ENCODE measurements at regions not wholly inside any gene's neighbourhood (a gene's known extent, or its start where the extent isn't known, plus 50 kb on each side); places are given as distances from the start of the nearest gene placed in this dataset.

DNA sequence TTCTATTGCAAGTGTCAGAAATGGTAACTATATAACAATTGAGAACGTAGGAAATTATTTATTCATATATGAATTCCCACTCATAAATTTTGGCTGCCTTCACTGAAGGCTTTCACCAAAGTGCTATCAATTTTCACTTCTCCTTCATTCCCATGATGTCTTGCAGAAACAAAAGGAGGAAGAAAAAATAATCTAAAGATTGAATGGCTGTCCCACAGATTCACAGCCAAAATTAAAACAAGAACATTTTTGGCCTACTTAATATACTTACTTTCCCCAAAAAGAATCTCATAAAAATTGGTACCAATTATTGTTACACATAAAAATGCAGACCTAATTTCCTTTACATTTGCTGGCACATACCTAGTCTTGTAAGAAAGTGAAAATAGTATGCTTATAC lies 616.1 kb downstream of the CD109 start:
- Histone ChIP-seq H4K20me1 (ENCODE audit: insufficient read depth, low read length) (no peaks in the 10 kb centered on the region), H3K9me3 (ENCODE audit: insufficient read depth, low read length, severe bottlenecking) (no peaks in the 10 kb centered on the region), H3K9ac (ENCODE audit: low read depth, low read length) (no peak overlapping the region), H3K27ac (ENCODE audit: low read length) (no peak overlapping the region), H3K79me2 (ENCODE audit: insufficient read depth, low read length) (no peaks in the 10 kb centered on the region), H3K4me3 (ENCODE audit: low read depth in 1 of 2, low read length in 2 of 2) (no peak overlapping the region), H2AFZ (ENCODE audit: low read depth, low read length) (no peak overlapping the region), H3K27me3 (ENCODE audit: insufficient read depth, low read length, poor library complexity) (no peaks in the 10 kb centered on the region), H3K4me2 (ENCODE audit: insufficient read depth, low read length) (no peak overlapping the region), H3K36me3 (ENCODE audit: insufficient read depth, low read length) (no peaks in the 10 kb centered on the region), H3K4me1 (ENCODE audit: insufficient read depth, low read length) (no peaks in the 10 kb centered on the region)
- TF ChIP-seq, protein P1, sequence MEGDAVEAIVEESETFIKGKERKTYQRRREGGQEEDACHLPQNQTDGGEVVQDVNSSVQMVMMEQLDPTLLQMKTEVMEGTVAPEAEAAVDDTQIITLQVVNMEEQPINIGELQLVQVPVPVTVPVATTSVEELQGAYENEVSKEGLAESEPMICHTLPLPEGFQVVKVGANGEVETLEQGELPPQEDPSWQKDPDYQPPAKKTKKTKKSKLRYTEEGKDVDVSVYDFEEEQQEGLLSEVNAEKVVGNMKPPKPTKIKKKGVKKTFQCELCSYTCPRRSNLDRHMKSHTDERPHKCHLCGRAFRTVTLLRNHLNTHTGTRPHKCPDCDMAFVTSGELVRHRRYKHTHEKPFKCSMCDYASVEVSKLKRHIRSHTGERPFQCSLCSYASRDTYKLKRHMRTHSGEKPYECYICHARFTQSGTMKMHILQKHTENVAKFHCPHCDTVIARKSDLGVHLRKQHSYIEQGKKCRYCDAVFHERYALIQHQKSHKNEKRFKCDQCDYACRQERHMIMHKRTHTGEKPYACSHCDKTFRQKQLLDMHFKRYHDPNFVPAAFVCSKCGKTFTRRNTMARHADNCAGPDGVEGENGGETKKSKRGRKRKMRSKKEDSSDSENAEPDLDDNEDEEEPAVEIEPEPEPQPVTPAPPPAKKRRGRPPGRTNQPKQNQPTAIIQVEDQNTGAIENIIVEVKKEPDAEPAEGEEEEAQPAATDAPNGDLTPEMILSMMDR (IDR thresholded peaks at IDR 0.05; ENCODE audit: borderline replicate concordance, extremely low read depth, low read length, poor library complexity, severe bottlenecking), result no peak
- TF ChIP-seq EZH2 (IDR thresholded peaks at IDR 0.05; ENCODE audit: borderline replicate concordance, low read depth, low read length, severe bottlenecking), result no peak
- ATAC-seq (ENCODE audit: insufficient read depth, low read depth) (no peak), DNase-seq (no peak)

DNA sequence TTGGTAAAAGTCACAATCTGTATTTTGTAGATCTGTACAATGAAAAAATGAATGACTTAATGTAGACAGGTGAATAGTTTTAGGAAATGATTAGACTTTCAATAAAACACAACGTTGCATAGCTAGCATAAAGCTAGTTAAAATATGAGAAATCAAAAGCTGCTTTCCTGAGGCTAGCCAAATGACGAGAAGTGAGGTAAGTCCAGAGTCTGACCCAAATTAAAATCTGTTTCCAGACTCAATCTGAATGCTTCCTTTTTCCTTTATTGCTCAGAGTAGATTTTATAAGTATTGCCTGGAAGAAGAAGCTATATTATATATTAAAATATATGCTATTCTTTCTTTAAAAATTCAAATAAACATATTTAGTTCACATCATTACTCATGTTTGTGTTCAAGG lies 615.4 kb downstream of the CD109 start:
- no peak for TF ChIP-seq EZH2 (IDR thresholded peaks at IDR 0.05; ENCODE audit: borderline replicate concordance, low read depth, low read length, severe bottlenecking)
- TF ChIP-seq, protein P1 (IDR thresholded peaks at IDR 0.05; ENCODE audit: borderline replicate concordance, extremely low read depth, low read length, poor library complexity, severe bottlenecking), result no peak

DNA sequence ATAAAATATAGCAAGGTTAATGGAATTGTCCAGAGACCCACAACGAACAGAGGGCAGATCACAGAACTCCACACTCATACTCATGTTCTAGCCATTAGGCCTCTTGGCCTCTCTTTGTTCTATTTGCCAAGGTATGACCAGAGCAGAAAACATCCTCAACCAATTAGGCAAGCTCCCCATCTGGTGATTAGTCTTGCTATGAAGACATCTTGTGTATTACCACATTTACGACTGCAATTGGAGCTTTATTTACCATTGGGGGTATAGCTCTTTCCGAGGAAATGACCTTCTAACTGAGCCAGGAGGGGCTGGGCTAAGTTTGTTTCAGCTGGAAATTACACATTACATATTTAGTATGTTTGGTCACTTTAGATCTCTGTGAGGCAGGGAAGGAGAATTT lies 593.9 kb downstream of the CD109 start:
- no peaks in the 10 kb centered on the region for H3K4me1 ChIP-seq (ENCODE audit: insufficient read depth, low read length)
- H3K9ac ChIP-seq (ENCODE audit: low read depth, low read length), result no peak overlapping the region
- H3K4me2 ChIP-seq (ENCODE audit: insufficient read depth, low read length), result no peak overlapping the region
- no peaks in the 10 kb centered on the region for H3K27me3 ChIP-seq (ENCODE audit: insufficient read depth, low read length, poor library complexity)
- DNase-seq (no peak), ATAC-seq (ENCODE audit: insufficient read depth, low read depth) (no peak)
- no peak overlapping the region for H3K27ac ChIP-seq (ENCODE audit: low read length)
- TF ChIP-seq, protein P1 (IDR thresholded peaks at IDR 0.05; ENCODE audit: borderline replicate concordance, extremely low read depth, low read length, poor library complexity, severe bottlenecking), result no peak
- TF ChIP-seq EZH2 (IDR thresholded peaks at IDR 0.05; ENCODE audit: borderline replicate concordance, low read depth, low read length, severe bottlenecking), result no peak
- H2AFZ ChIP-seq (ENCODE audit: low read depth, low read length), result no peak overlapping the region
- H4K20me1 ChIP-seq (ENCODE audit: insufficient read depth, low read length), result no peaks in the 10 kb centered on the region
- no peaks in the 10 kb centered on the region for H3K9me3 ChIP-seq (ENCODE audit: insufficient read depth, low read length, severe bottlenecking)
- no peaks in the 10 kb centered on the region for H3K36me3 ChIP-seq (ENCODE audit: insufficient read depth, low read length)
- no peaks in the 10 kb centered on the region for H3K79me2 ChIP-seq (ENCODE audit: insufficient read depth, low read length)
- H3K4me3 ChIP-seq (ENCODE audit: low read depth in 1 of 2, low read length in 2 of 2), result no peak overlapping the region

More for the DNA sequence above, 615.4 kb downstream of the CD109 start:
- no peaks in the 10 kb centered on the region for H3K79me2 ChIP-seq (ENCODE audit: insufficient read depth, low read length)
- DNase-seq (no peak), ATAC-seq (ENCODE audit: insufficient read depth, low read depth) (no peak)
- no peak overlapping the region for H3K27ac ChIP-seq (ENCODE audit: low read length)
- H3K9ac ChIP-seq (ENCODE audit: low read depth, low read length), result no peak overlapping the region
- H3K4me2 ChIP-seq (ENCODE audit: insufficient read depth, low read length), result no peak overlapping the region
- no peaks in the 10 kb centered on the region for H3K36me3 ChIP-seq (ENCODE audit: insufficient read depth, low read length)
- no peak overlapping the region for H3K4me3 ChIP-seq (ENCODE audit: low read depth in 1 of 2, low read length in 2 of 2)
- no peaks in the 10 kb centered on the region for H4K20me1 ChIP-seq (ENCODE audit: insufficient read depth, low read length)
- H3K9me3 ChIP-seq (ENCODE audit: insufficient read depth, low read length, severe bottlenecking), result no peaks in the 10 kb centered on the region
- H2AFZ ChIP-seq (ENCODE audit: low read depth, low read length), result no peak overlapping the region
- no peaks in the 10 kb centered on the region for H3K27me3 ChIP-seq (ENCODE audit: insufficient read depth, low read length, poor library complexity)
- no peaks in the 10 kb centered on the region for H3K4me1 ChIP-seq (ENCODE audit: insufficient read depth, low read length)

DNA sequence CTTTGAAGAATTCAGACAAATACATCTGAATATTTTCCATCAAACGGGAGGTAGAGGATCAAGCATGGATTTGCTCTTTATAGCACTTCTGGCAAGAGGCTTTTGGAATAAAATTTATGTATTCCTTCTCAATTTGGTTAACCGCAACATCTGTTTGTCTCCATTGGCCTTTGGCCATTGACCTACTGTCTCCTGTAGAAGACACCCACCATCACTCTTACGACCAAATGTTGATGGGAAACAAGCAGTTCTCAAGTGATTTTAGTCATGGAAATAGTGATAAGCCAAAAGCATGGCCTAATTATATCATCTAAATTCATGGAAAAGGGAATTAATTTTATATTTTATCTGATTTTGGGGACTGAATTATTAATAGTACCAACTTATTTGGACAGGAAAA lies 591.9 kb downstream of the CD109 start:
- H3K4me1 ChIP-seq (ENCODE audit: insufficient read depth, low read length), result no peaks in the 10 kb centered on the region
- H3K27ac ChIP-seq (ENCODE audit: low read length), result no peak overlapping the region
- ATAC-seq (ENCODE audit: insufficient read depth, low read depth) (no peak), DNase-seq (no peak)
- H3K36me3 ChIP-seq (ENCODE audit: insufficient read depth, low read length), result no peaks in the 10 kb centered on the region
- no peak overlapping the region for H2AFZ ChIP-seq (ENCODE audit: low read depth, low read length)
- no peak overlapping the region for H3K4me3 ChIP-seq (ENCODE audit: low read depth in 1 of 2, low read length in 2 of 2)
- H3K4me2 ChIP-seq (ENCODE audit: insufficient read depth, low read length), result no peak overlapping the region
- H4K20me1 ChIP-seq (ENCODE audit: insufficient read depth, low read length), result no peaks in the 10 kb centered on the region
- no peaks in the 10 kb centered on the region for H3K79me2 ChIP-seq (ENCODE audit: insufficient read depth, low read length)
- H3K9me3 ChIP-seq (ENCODE audit: insufficient read depth, low read length, severe bottlenecking), result no peaks in the 10 kb centered on the region
- no peaks in the 10 kb centered on the region for H3K27me3 ChIP-seq (ENCODE audit: insufficient read depth, low read length, poor library complexity)
- H3K9ac ChIP-seq (ENCODE audit: low read depth, low read length), result no peak overlapping the region
- TF ChIP-seq, protein P1 (IDR thresholded peaks at IDR 0.05; ENCODE audit: borderline replicate concordance, extremely low read depth, low read length, poor library complexity, severe bottlenecking), result no peak
- TF ChIP-seq EZH2 (IDR thresholded peaks at IDR 0.05; ENCODE audit: borderline replicate concordance, low read depth, low read length, severe bottlenecking), result no peak
